Activated CD4-positive, alpha-beta T cell treated with anti-CD3 and anti-CD28 coated beads for 4 hours (primary cell): ENCODE measurements at regions not wholly inside any gene's neighbourhood (a gene's known extent, or its start where the extent isn't known, plus 50 kb on each side); places are given as distances from the start of the nearest gene placed in this dataset.

Source experiments
- DNase-seq, 2 donors: peaks; one replicate each; pipeline ENCODE4 v3.0.0-alpha.2; 2020

GRCh38 chr5:109529520-109529919 lies 119.7 kb upstream of the PJA2 start:
- no peak for DNase-seq

DNA sequence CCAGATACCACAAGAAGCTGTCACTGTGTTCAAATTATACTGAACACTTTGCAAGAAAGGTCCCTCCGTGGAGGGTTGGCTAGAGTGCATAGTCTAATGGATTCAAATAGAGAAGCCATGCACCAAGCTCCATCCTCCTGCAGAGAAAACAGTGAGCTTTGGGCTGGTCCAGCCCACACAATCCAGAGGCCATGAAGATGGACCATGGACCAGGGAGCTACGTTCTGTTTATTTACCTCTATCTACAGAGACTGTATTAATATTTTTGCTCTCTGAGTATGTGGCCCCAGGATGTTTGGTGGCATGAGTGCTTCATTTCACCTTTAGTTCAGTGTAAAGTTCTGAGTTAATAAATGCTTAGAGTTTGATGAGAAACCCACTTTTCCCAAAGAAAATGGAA lies 114.8 kb upstream of the PJA2 start:
- DNase-seq, result no peak

GRCh38 chr5:109524026-109524425 lies 114.3 kb upstream of the PJA2 start:
- no peak for DNase-seq

- no peak for DNase-seq
Measured at GRCh38 chr5:109522404-109522803, 112.6 kb upstream of the PJA2 start.

GRCh38 chr5:109519416-109519815 lies 109.6 kb upstream of the PJA2 start:
- DNase-seq, result no peak

DNA sequence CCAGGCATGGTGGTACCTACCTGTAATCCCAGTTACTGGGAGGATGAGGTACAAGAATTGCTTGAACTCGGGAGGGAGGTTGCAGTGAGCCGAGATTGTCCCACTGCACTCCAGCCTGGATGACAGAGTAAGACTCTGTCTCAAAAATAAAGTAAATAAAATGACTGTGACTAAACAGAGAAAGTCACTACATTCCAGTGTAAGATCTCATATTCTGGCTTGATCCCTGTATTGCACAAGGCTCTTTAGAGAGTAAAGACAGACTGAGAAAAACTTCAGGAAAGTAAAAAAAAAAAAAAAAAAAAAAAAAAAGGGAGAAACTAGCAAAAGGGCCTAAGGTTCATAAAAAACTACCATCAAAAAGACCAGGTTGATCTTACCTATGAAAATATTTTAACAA lies 106.6 kb upstream of the PJA2 start:
- no peak for DNase-seq

DNA sequence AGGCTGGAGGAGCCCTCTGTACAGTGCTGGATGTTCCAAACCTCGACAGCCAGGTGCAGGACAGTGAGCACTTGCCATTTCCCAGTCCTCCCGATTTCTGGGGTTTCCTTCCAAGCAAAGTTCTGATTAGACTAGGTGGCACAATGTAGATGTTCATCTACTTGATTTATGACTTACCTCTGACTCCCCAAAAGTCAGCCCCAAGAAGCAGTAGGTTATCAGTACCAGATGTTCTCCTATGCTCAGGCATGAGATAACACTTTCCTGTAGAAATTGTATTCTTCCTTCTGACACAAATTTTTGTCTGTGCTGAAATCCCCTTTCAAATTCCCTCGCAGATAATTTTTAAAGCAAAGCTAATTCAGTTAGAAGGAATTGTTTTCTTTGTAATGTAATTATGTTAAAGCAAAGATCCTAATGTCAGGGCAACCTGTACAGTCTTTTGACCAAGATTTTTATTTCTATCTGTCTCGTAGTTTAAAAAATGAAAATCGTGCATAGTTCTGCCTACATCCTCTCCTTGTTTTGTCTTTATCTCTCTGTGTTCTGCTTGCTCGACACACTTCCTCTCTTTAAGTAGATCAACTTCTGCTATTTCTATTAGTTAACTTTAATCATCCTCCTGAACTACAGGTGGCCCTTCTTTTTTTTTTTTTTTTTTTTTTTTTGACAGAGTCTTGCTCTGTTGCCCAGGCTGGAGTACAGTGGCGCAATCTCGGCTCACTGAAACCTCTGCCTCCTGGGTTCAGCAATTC lies 102.4 kb upstream of the PJA2 start:
- no peak for DNase-seq

- no peak for DNase-seq
Measured at GRCh38 chr5:109506556-109506955, 96.8 kb upstream of the PJA2 start.

DNA sequence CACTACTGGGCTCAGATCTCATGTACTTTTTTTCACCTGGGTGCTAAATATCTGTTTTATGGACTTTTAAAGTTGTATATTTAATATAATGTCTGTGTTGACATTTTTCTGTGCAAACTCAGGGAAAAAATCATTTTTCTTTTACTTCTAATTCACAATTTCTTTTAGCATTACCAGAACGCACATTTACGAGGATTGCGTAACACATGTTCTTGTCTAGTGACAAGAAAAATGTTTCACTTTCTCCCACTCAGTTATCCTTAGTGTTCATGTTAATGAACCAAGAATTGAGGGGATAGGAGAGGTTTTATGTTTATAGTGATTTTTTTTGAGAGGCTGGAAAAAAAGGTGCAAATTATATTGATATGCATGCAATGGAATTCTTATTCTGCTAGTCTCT lies 86.3 kb upstream of the PJA2 start:
- DNase-seq, result no peak

DNA sequence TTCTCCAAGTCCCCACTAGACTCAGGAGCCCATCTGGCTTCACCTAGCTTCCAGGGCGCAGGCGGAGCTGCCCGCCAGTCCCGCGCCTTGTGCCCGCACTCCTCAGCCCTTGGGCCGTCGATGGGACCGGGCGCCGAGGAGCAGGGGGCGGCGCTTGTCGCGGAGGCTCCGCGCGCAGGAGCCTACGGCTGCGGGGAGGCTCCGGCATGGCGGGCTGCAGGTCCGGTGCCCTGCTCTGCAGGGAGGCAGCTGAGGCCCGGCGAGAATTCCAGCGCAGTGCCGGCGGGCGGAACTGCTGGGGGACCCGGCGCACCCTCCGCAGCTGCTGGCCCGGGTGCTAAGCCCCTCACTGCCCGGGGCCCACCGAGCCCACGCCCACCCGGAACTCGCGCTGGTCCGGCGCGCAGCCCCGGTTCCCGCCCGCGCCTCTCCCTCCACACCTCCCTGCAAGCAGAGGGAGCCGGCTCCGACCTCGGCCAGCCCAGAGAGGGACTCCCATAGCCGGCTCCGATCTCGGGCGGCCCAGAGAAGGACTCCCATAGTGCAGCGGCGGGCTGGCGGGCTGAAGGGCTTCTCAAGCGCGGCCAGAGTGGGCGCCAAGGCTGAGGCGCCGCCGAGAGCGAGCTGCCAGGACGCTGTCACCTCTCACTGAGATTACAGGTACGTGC lies 78.1 kb upstream of the PJA2 start:
- no peak for DNase-seq

- no peak for DNase-seq
Measured at GRCh38 chr5:109486200-109486804, 76.5 kb upstream of the PJA2 start.

DNA sequence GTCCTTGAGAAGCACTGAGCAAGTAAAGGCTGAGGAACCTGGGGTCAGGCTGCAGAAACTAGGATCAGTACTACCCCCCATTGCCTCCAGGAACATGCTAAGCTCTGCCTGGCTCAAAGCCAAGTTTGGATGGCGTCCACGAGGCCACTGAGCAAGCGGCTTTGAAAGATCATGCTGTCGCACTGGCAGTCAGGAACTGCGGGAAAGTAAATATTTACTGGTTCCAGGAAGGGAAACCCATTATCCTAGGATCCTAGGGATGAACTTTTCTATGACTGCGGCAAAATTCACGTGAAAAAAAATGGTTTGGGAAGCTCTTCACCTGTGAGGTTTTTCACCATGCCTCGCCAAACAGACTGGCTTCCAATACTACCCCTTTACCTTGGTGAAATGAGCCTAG lies 75.3 kb upstream of the PJA2 start:
- no peak for DNase-seq

DNA sequence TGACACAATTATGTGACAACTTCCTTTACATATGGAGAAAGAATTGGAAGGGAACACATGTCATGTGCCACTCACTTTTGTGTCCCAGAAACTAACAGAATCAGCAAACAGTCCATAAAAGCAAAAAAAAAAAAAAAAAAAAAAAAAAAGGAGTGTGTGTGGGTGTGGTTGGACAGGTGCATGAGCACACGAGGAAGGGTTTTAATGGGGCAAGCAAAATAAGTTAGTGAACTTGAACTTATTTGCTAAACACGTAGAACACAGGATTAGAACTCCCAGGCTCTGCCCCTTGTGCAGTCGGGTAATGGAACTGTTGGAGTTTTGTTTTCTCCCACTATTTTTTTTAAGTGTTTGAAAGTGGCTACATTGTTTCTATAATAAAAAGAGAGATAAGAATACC lies 74.8 kb upstream of the PJA2 start:
- DNase-seq, result no peak

- no peak for DNase-seq
Measured at GRCh38 chr5:109483395-109483971, 73.7 kb upstream of the PJA2 start.

DNA sequence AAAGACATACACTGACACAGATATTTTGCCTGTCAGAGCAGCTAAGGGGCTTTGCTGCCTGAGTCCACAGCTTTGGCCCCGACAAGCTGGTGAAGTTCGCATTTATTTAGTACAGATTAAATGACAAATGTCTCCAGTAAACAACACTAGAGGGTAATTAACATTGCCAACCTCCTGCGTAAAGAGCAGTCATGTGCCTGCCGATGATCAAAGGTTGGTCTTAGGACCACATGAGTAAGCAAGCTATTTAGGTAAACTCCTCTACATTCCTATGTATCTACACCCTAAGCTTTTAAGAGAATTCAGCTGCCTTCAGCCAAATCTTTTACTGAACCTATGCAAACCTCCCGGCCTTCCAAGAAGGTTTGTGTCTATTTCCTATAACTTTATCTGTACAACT lies 73.0 kb upstream of the PJA2 start:
- no peak for DNase-seq

- DNase-seq, result no peak
Measured at GRCh38 chr5:109479260-109479860, 69.6 kb upstream of the PJA2 start.

GRCh38 chr5:109478830-109479229 lies 69.1 kb upstream of the PJA2 start:
- no peak for DNase-seq

- no peak for DNase-seq
Measured at GRCh38 chr5:109476292-109476691, 66.5 kb upstream of the PJA2 start.

GRCh38 chr5:109469896-109470662 lies 60.3 kb upstream of the PJA2 start:
- no peak for DNase-seq

- DNase-seq, result peak; percentile 47 to 56
Measured at GRCh38 chr5:109468737-109469420, 59.1 kb upstream of the PJA2 start.

DNA sequence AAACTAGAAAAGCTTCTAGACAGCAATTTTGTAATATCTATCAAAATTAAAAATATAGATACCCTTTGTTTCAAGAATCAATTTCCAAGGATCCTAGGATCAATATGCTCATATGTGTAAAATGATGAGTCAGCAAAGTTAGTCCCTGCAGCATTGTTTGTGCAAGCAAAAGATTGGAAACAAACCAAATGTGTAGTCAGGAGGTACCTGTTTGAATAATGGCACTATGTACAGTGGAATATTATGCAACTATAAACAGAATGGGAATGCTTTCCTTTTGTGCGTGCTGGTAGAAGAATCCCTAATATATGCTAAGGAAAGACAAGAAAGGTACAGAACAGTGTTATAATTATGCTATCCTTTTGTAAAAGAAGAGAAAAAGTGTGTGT lies 58.5 kb upstream of the PJA2 start:
- no peak for DNase-seq

GRCh38 chr5:109467058-109467457 lies 57.3 kb upstream of the PJA2 start:
- no peak for DNase-seq
